CD8-positive, alpha-beta memory T cell (primary cell): ENCODE measurements at regions not wholly inside any gene's neighbourhood (a gene's known extent, or its start where the extent isn't known, plus 50 kb on each side); places are given as distances from the start of the nearest gene placed in this dataset.

Experiments used
- CTCF ChIA-PET: fragments of 350-600 bp; sonication (Branson Sonifier 250); formaldehyde crosslinking; loops from one replicate; lab custom pipeline; 2021; ENCODE audit warnings: antibody characterized with exemption; lab: Charles Lee
- POLR2A ChIA-PET: fragments of 350-600 bp; sonication (Branson Sonifier 250); formaldehyde crosslinking; loops from one replicate; lab custom pipeline; 2021; ENCODE audit warnings: antibody characterized with exemption; lab: Charles Lee
- DNase-seq, 5 donors: peaks; one replicate each; pipeline versions ENCODE4 v3.0.0 to v3.0.0-alpha.2; 2020 to 2022; ENCODE audit warnings: mixed read lengths in 1 of 5
- H3K27ac ChIP-seq: one replicate; pipeline ENCODE4 v1.7.0; 2013; ENCODE audit warnings: low read depth, mild to moderate bottlenecking, low read length, moderate library complexity
- H3K27me3 ChIP-seq: 2 replicates; pipeline ENCODE4 v1.7.0; 2013; ENCODE audit warnings: low read length, mild to moderate bottlenecking; ENCODE audit not compliant: insufficient read depth, poor library complexity, severe bottlenecking
- H3K36me3 ChIP-seq: 2 replicates; pipeline ENCODE4 v1.7.0; 2013; ENCODE audit warnings: mild to moderate bottlenecking, low read length, moderate library complexity; ENCODE audit not compliant: insufficient read depth
- H3K4me1 ChIP-seq: 2 replicates; pipeline ENCODE4 v1.7.0; 2013; ENCODE audit warnings: mild to moderate bottlenecking, low read length, moderate library complexity; ENCODE audit not compliant: insufficient read depth
- H3K4me3 ChIP-seq: 2 replicates; pipeline ENCODE4 v1.7.0; 2013; ENCODE audit warnings: mild to moderate bottlenecking, low read length
- H3K9me3 ChIP-seq: 2 replicates; pipeline ENCODE4 v1.7.0; 2013; ENCODE audit warnings: mild to moderate bottlenecking, low read length
- H3K27ac Mint-ChIP-seq, 8 donors: one replicate each; pipeline ENCODE4 v1.8.0; 2020 to 2021; ENCODE audit warnings: mixed read lengths in 8 of 8, mild to moderate bottlenecking in 6 of 8, inconsistent platforms in 3 of 8, moderate library complexity in 3 of 8
- H3K27me3 Mint-ChIP-seq, 2 donors: one replicate each; pipeline ENCODE4 v1.8.0; 2020 to 2021; ENCODE audit warnings: mixed read lengths in 2 of 2, mild to moderate bottlenecking in 1 of 2, moderate library complexity in 1 of 2
- H3K36me3 Mint-ChIP-seq, 3 donors: one replicate each; pipeline ENCODE4 v1.8.0; 2020 to 2021; ENCODE audit warnings: mixed read lengths in 3 of 3, inconsistent platforms in 1 of 3, mild to moderate bottlenecking in 1 of 3
- H3K4me1 Mint-ChIP-seq, 3 donors: one replicate each; pipeline ENCODE4 v1.8.0; 2020 to 2021; ENCODE audit warnings: mixed read lengths in 3 of 3, inconsistent platforms in 1 of 3, mild to moderate bottlenecking in 1 of 3
- H3K4me3 Mint-ChIP-seq, 7 donors: one replicate each; pipeline ENCODE4 v1.8.0; 2020 to 2021; ENCODE audit warnings: mixed read lengths in 7 of 7, mild to moderate bottlenecking in 6 of 7, moderate library complexity in 4 of 7, inconsistent platforms in 2 of 7
- H3K9me3 Mint-ChIP-seq, 5 donors: one replicate each; pipeline ENCODE4 v1.8.0; 2020 to 2022; ENCODE audit warnings: mixed read lengths in 5 of 5, mild to moderate bottlenecking in 3 of 5, moderate library complexity in 2 of 5, inconsistent platforms in 1 of 5

GRCh38 chr3:59128685-59129084 is 78.9 kb upstream of the CFAP20DC start:
- Mint-ChIP-seq H3K4me3 (no peak overlapping the region), H3K27me3 (peaks cover 0 to 6% of the 10 kb centered on the region in 2 donors), H3K9me3 (peaks cover 0 to 2% (median 0%) of the 10 kb centered on the region in 5 donors), H3K4me1 (no peaks in the 10 kb centered on the region), H3K36me3 (no peaks in the 10 kb centered on the region), H3K27ac (no peak overlapping the region)
- H3K4me1 ChIP-seq = no peaks in the 10 kb centered on the region
- ChIA-PET CTCF (no interaction called here), POLR2A (no interaction called here)
- no peak for DNase-seq
- H3K27ac ChIP-seq = no peak overlapping the region
- no peaks in the 10 kb centered on the region for H3K27me3 ChIP-seq
- H3K4me3 ChIP-seq = no peak overlapping the region
- no peaks in the 10 kb centered on the region for H3K36me3 ChIP-seq
- no peaks in the 10 kb centered on the region for H3K9me3 ChIP-seq

- Histone ChIP-seq H3K36me3 (no peaks in the 10 kb centered on the region), H3K9me3 (no peaks in the 10 kb centered on the region), H3K27ac (no peak overlapping the region), H3K4me3 (no peak overlapping the region), H3K4me1 (no peaks in the 10 kb centered on the region), H3K27me3 (no peaks in the 10 kb centered on the region)
- Mint-ChIP-seq H3K9me3 (peaks cover 0 to 2% (median 0%) of the 10 kb centered on the region in 5 donors), H3K4me3 (no peak overlapping the region), H3K27me3 (no peaks in the 10 kb centered on the region), H3K4me1 (no peaks in the 10 kb centered on the region), H3K36me3 (no peaks in the 10 kb centered on the region), H3K27ac (no peak overlapping the region)
- ChIA-PET POLR2A (no interaction called here), CTCF (no interaction called here)
- DNase-seq = no peak
Observed at GRCh38 chr3:59127071-59127470, 77.2 kb upstream of the CFAP20DC start.

- CTCF ChIA-PET = no interaction called here
- H3K27ac ChIP-seq = no peak overlapping the region
Observed at GRCh38 chr3:59126446-59126845, 76.6 kb upstream of the CFAP20DC start.

GRCh38 chr3:59121346-59122144 is 71.7 kb upstream of the CFAP20DC start:
- Histone ChIP-seq H3K36me3 (no peaks in the 10 kb centered on the region), H3K4me3 (no peak overlapping the region), H3K27me3 (no peaks in the 10 kb centered on the region), H3K4me1 (no peaks in the 10 kb centered on the region), H3K27ac (no peak overlapping the region), H3K9me3 (no peaks in the 10 kb centered on the region)
- POLR2A ChIA-PET = no interaction called here
- H3K27ac Mint-ChIP-seq = no peak overlapping the region
- no peaks in the 10 kb centered on the region for H3K4me1 Mint-ChIP-seq
- no peak overlapping the region for H3K4me3 Mint-ChIP-seq
- H3K36me3 Mint-ChIP-seq = no peaks in the 10 kb centered on the region
- no peak for DNase-seq
- H3K9me3 Mint-ChIP-seq = peaks cover 0 to 4% (median 0%) of the 10 kb centered on the region in 5 donors
- no peaks in the 10 kb centered on the region for H3K27me3 Mint-ChIP-seq
- CTCF ChIA-PET = no interaction called here

More at GRCh38 chr3:59126446-59126845, 76.6 kb upstream of the CFAP20DC start:
- no peaks in the 10 kb centered on the region for H3K4me1 Mint-ChIP-seq
- H3K9me3 Mint-ChIP-seq = peaks cover 0 to 2% (median 0%) of the 10 kb centered on the region in 5 donors
- no peaks in the 10 kb centered on the region for H3K4me1 ChIP-seq
- no peaks in the 10 kb centered on the region for H3K36me3 ChIP-seq
- DNase-seq = no peak
- POLR2A ChIA-PET = no interaction called here
- no peaks in the 10 kb centered on the region for H3K9me3 ChIP-seq
- H3K27me3 ChIP-seq = no peaks in the 10 kb centered on the region
- H3K4me3 Mint-ChIP-seq = no peak overlapping the region
- no peaks in the 10 kb centered on the region for H3K36me3 Mint-ChIP-seq
- H3K27ac Mint-ChIP-seq = no peak overlapping the region
- no peaks in the 10 kb centered on the region for H3K27me3 Mint-ChIP-seq
- no peak overlapping the region for H3K4me3 ChIP-seq

DNA sequence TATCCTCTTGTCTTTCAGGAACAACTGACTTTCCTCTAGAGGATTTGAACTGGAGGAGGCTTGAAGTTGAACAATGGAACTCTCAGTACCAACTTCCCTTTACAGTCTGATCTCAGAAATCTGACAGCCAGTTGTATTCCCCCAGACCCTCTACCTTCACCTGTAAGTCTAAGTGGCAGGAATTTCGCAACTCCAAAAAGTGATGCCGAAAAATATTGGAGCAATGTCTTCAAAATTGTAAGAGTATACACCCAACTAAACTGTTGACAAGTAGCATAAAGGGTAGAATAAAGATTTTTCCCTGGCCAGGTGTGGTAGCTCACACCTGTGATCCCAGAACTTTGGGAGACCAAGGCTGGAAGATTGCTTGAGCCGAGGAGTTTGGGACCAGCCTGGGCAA is 69.1 kb upstream of the CFAP20DC start:
- no peak overlapping the region for H3K4me3 Mint-ChIP-seq
- ChIA-PET POLR2A (no interaction called here), CTCF (no interaction called here)
- Histone ChIP-seq H3K27ac (no peak overlapping the region), H3K4me1 (no peaks in the 10 kb centered on the region), H3K9me3 (no peaks in the 10 kb centered on the region), H3K4me3 (no peak overlapping the region), H3K36me3 (no peaks in the 10 kb centered on the region), H3K27me3 (no peaks in the 10 kb centered on the region)
- no peak for DNase-seq
- H3K4me1 Mint-ChIP-seq = peaks cover 4 to 11% (median 8%) of the 10 kb centered on the region in 3 donors
- H3K36me3 Mint-ChIP-seq = no peaks in the 10 kb centered on the region
- no peak overlapping the region for H3K27ac Mint-ChIP-seq
- peaks cover 0 to 1% (median 0%) of the 10 kb centered on the region in 5 donors for H3K9me3 Mint-ChIP-seq
- H3K27me3 Mint-ChIP-seq = peaks cover 0 to 3% of the 10 kb centered on the region in 2 donors

- Mint-ChIP-seq H3K4me1 (peaks cover 4 to 11% (median 8%) of the 10 kb centered on the region in 3 donors), H3K27ac (no peak overlapping the region), H3K36me3 (no peaks in the 10 kb centered on the region), H3K4me3 (no peak overlapping the region), H3K27me3 (peaks cover 0 to 3% of the 10 kb centered on the region in 2 donors), H3K9me3 (peaks cover 0 to 1% (median 0%) of the 10 kb centered on the region in 5 donors)
- H3K4me3 ChIP-seq = no peak overlapping the region
- H3K27me3 ChIP-seq = no peaks in the 10 kb centered on the region
- no peak for DNase-seq
- H3K36me3 ChIP-seq = no peaks in the 10 kb centered on the region
- CTCF ChIA-PET = no interaction called here
- H3K9me3 ChIP-seq = no peaks in the 10 kb centered on the region
- no peak overlapping the region for H3K27ac ChIP-seq
- POLR2A ChIA-PET = no interaction called here
- no peaks in the 10 kb centered on the region for H3K4me1 ChIP-seq
Observed at GRCh38 chr3:59117396-59117795, 67.6 kb upstream of the CFAP20DC start.

GRCh38 chr3:59116233-59116537 is 66.4 kb upstream of the CFAP20DC start:
- Mint-ChIP-seq H3K27ac (peak overlapping the region in 1 of 8 donors; percentile 66), H3K4me1 (peaks cover 4 to 11% (median 8%) of the 10 kb centered on the region in 3 donors), H3K4me3 (peak overlapping the region in 6 of 7 donors; percentile 34 to 85 (median 62)), H3K27me3 (peaks cover 0 to 3% of the 10 kb centered on the region in 2 donors), H3K36me3 (no peaks in the 10 kb centered on the region), H3K9me3 (peaks cover 0 to 1% (median 0%) of the 10 kb centered on the region in 5 donors)
- ChIA-PET POLR2A (no interaction called here), CTCF (no interaction called here)
- no peaks in the 10 kb centered on the region for H3K9me3 ChIP-seq
- DNase-seq = no peak
- H3K27ac ChIP-seq = no peak overlapping the region
- no peak overlapping the region for H3K4me3 ChIP-seq
- no peaks in the 10 kb centered on the region for H3K4me1 ChIP-seq
- no peaks in the 10 kb centered on the region for H3K36me3 ChIP-seq
- no peaks in the 10 kb centered on the region for H3K27me3 ChIP-seq

DNA sequence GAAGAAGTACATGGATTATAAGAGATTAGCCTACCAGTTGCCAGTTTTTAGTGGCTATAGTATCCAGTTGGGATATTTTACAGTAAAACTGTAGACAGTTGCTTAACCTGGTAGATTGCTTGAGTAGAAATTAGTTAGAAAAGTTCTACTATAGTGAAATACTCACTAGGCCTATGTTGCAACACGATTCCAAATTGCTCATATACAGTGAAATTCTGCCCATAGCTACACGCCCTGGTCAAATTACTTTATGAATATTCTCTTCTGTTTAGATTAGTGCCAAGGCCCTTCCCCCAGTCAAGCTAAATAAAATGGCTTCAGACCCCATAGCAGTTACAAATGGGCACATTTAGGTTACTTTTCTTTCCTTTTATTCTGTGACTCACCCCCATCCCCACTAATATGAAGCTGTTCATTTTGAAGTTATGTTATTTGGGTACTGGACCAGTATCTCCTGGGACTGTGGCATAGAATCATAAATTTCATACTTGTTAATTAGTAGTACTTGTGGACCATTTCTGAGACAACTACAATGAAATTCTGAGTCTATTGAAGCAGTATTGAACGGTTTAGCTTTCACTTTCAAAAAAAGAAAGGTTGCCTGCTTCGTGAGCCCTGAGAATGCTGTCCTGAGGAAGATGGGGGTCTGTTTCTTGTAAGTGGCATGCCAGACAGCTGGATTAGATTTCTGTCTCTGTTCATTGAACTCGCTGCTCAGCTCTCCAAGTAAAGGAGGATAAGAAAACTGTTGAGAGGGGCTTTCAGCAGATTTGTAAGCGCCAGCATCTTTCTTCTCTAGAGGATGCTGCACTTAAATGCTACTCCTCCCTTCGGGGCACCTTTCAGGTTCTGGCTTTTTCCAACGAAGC is 65.8 kb upstream of the CFAP20DC start:
- peaks cover 4 to 11% (median 8%) of the 10 kb centered on the region in 3 donors for H3K4me1 Mint-ChIP-seq
- ChIA-PET POLR2A (interaction anchor here (0.6 kb wide), 1 partner anchor 1693 kb away, joined by 3 read pairs; no protein-coding TSS in a partner anchor), CTCF (no interaction called here)
- Histone ChIP-seq H3K4me3 (no peak overlapping the region), H3K27me3 (no peaks in the 10 kb centered on the region), H3K4me1 (no peaks in the 10 kb centered on the region), H3K9me3 (no peaks in the 10 kb centered on the region), H3K36me3 (no peaks in the 10 kb centered on the region), H3K27ac (no peak overlapping the region)
- peaks cover 0 to 3% of the 10 kb centered on the region in 2 donors for H3K27me3 Mint-ChIP-seq
- peak overlapping the region in 6 of 7 donors; percentile 34 to 85 (median 62) for H3K4me3 Mint-ChIP-seq
- no peak for DNase-seq
- peaks cover 0 to 1% (median 0%) of the 10 kb centered on the region in 5 donors for H3K9me3 Mint-ChIP-seq
- no peaks in the 10 kb centered on the region for H3K36me3 Mint-ChIP-seq
- H3K27ac Mint-ChIP-seq = peak overlapping the region in 1 of 8 donors; percentile 66
